ENCODE measurements at regions not wholly inside any gene's neighbourhood (a gene's known extent, or its start where the extent isn't known, plus 50 kb on each side); places are given as distances from the start of the nearest gene placed in this dataset.
"Not testable (repeated sequence)": the region's sequence is repeated elsewhere in the genome, so short reads cannot be mapped to it uniquely, and the experiment has no call there.

DNA sequence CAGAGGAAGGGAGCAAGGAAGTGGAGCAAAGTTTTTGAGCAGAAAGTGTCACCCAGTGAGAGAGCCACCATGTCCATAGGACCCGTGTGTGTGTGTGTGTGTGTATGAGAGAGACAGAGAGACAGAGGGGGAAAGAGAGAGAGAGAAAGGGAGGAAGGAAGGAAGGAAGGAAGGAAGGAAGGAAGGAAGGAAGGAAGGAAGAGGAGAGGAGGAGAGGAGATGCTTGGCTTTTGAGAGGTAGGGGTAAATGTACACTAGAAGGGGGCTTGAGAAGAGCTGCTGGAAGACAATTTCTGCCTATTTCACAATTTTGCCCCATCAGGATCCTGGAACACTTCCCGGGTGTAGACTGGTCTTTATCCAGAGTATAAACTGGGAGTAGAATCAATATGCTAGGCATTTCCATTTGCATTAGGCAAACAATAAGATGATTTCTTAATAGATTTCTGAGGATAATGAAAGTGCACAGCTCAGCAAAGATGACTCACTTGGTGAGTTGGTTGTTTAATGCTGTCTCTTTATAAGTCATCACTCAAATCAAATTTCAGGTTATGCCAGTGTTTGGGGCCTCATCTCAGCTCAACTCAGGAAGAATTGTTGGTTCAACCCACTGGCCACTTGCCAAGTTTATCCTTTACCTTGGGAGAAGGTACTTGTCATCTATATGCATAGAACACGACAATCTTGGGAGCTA, 70.0 kb upstream of the FAM13C start:
- Histone ChIP-seq H3K9me3 (ENCODE audit: control insufficient read depth in 1 of 2, low read length in 2 of 2) (no peaks in the 10 kb centered on the region), H3K4me1 (ENCODE audit: control insufficient read depth in 1 of 2, insufficient read depth in 2 of 2, low read length in 2 of 2) (no peaks in the 10 kb centered on the region), H3K27me3 (ENCODE audit: control insufficient read depth in 1 of 2, insufficient read depth in 2 of 2, low read length in 2 of 2) (no peaks in the 10 kb centered on the region), H3K27ac (ENCODE audit: low read depth, low read length) (no peak overlapping the region), H3K4me3 (ENCODE audit: low read depth in 1 of 2, low read length in 2 of 2) (no peak overlapping the region), H3K36me3 (ENCODE audit: control insufficient read depth in 1 of 2, insufficient read depth in 2 of 2, low read length in 2 of 2) (no peaks in the 10 kb centered on the region), H3K9ac (ENCODE audit: low read depth in 1 of 2, low read length in 2 of 2) (no peak overlapping the region)

GRCh38 chr10:59413795-59414194, 51.4 kb upstream of the FAM13C start:
- H3K27ac ChIP-seq (ENCODE audit: low read depth, low read length); H3K4me3 ChIP-seq (ENCODE audit: low read depth in 1 of 2, low read length in 2 of 2); H3K9me3 ChIP-seq (ENCODE audit: control insufficient read depth in 1 of 2, low read length in 2 of 2); H3K36me3 ChIP-seq (ENCODE audit: control insufficient read depth in 1 of 2, insufficient read depth in 2 of 2, low read length in 2 of 2); H3K27me3 ChIP-seq (ENCODE audit: control insufficient read depth in 1 of 2, insufficient read depth in 2 of 2, low read length in 2 of 2); H3K4me1 ChIP-seq (ENCODE audit: control insufficient read depth in 1 of 2, insufficient read depth in 2 of 2, low read length in 2 of 2); H3K9ac ChIP-seq (ENCODE audit: low read depth in 1 of 2, low read length in 2 of 2): not testable (repeated sequence)
